ENCODE measurements at regions not wholly inside any gene's neighbourhood (a gene's known extent, or its start where the extent isn't known, plus 50 kb on each side); places are given as distances from the start of the nearest gene placed in this dataset.
A peak's percentile ranks its signal among the peaks of the same experiment; 100 is the strongest.

- TF ChIP-seq ZNF462 (CRISPR knock-in tag; IDR thresholded peaks at IDR 0.05) = 0 out of 2 replicates have a peak, but pooled peaks have one; percentile 34
- no peak for TF ChIP-seq ZNF114 (CRISPR knock-in tag; IDR thresholded peaks at IDR 0.05)
- no peak for TF ChIP-seq EZH2 (IDR thresholded peaks at IDR 0.05; ENCODE audit: low read depth, unreplicated experiment)
- TF ChIP-seq NANOG (IDR thresholded peaks at IDR 0.05; ENCODE audit: borderline replicate concordance) = 0 out of 2 replicates have a peak, but pooled peaks have one; percentile 28
- TF ChIP-seq STAT1 (IDR thresholded peaks at IDR 0.05; ENCODE audit: unreplicated experiment) = no peak
- TF ChIP-seq, protein P1, sequence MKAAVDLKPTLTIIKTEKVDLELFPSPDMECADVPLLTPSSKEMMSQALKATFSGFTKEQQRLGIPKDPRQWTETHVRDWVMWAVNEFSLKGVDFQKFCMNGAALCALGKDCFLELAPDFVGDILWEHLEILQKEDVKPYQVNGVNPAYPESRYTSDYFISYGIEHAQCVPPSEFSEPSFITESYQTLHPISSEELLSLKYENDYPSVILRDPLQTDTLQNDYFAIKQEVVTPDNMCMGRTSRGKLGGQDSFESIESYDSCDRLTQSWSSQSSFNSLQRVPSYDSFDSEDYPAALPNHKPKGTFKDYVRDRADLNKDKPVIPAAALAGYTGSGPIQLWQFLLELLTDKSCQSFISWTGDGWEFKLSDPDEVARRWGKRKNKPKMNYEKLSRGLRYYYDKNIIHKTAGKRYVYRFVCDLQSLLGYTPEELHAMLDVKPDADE (IDR thresholded peaks at IDR 0.05) = no peak
- no peak for TF ChIP-seq EZH2phosphoT487 (IDR thresholded peaks at IDR 0.05; ENCODE audit: unreplicated experiment)
- no peak for TF ChIP-seq JUNB (IDR thresholded peaks at IDR 0.05; ENCODE audit: unreplicated experiment)
- TF ChIP-seq POLR2AphosphoS5 (IDR thresholded peaks at IDR 0.05; ENCODE audit: low read depth) = no peak
- no peak for TF ChIP-seq REST (IDR thresholded peaks at IDR 0.05; ENCODE audit: unreplicated experiment)
Observed at GRCh38 chr21:15423676-15424445, 305.9 kb upstream of the USP25 start (continued).

Data from GM23338 (cell line).